Gastrocnemius medialis (tissue), 4 donors: ENCODE measurements at regions not wholly inside any gene's neighbourhood (a gene's known extent, or its start where the extent isn't known, plus 50 kb on each side); places are given as distances from the start of the nearest gene placed in this dataset.

ENCODE experiments used
- ATAC-seq, 2 donors: fragments of 150-250 bp; one replicate each; pipeline ENCODE4 v1.9.1; 2016
- DNase-seq, 2 donors: peaks; one replicate each; pipeline ENCODE4 v3.0.0-alpha.2; 2019
- H3K27ac ChIP-seq, 4 donors: fragments of 200-600 bp; sonication (generic); 1 replicate in 1 of 4; 2 replicates in 3 of 4; pipeline ENCODE4 v1.5.1; 2016 to 2018; ENCODE audit warnings: mild to moderate bottlenecking in 2 of 4, moderate library complexity in 1 of 4
- H3K27me3 ChIP-seq, 3 donors: fragments of 200-600 bp; sonication (generic) in 2 of 3; 1 replicate in 1 of 3; 2 replicates in 2 of 3; pipeline versions ENCODE4 v1.5.1 to v1.6.0; 2016 to 2019; ENCODE audit warnings: mild to moderate bottlenecking in 1 of 3, moderate library complexity in 1 of 3
- H3K36me3 ChIP-seq, 2 donors: fragments of 200-600 bp; sonication (generic) in 1 of 2; one replicate each; pipeline ENCODE4 v1.5.1; 2017 to 2018
- H3K4me1 ChIP-seq, 2 donors: fragments of 200-600 bp; sonication (generic) in 1 of 2; one replicate each; pipeline ENCODE4 v1.5.1; 2016 to 2017; ENCODE audit warnings: mild to moderate bottlenecking in 2 of 2
- H3K4me3 ChIP-seq, 4 donors: fragments of 200-600 bp; sonication (generic) in 3 of 4; 1 replicate in 1 of 4; 2 replicates in 3 of 4; pipeline ENCODE4 v1.5.1; 2016 to 2019; ENCODE audit warnings: mild to moderate bottlenecking in 2 of 4
- H3K9me3 ChIP-seq, 3 donors: fragments of 200-600 bp; sonication (generic) in 2 of 3; 1 replicate in 1 of 3; 2 replicates in 2 of 3; pipeline ENCODE4 v1.5.1; 2016 to 2019
- POLR2A ChIP-seq, 2 donors: fragments of 450-650 bp; IDR thresholded peaks; one replicate each; pipeline ENCODE4 v1.6.1; 2017; ENCODE audit warnings: antibody characterized with exemption in 2 of 2, mild to moderate bottlenecking in 2 of 2, moderate library complexity in 2 of 2
- in situ Hi-C, 4 donors: fragments of 200-750 bp; cut with MboI; loops; one replicate each; pipeline versions ENCODE4 v1.15.0 to v1.8.0; 2017; ENCODE audit warnings: low sequenced_read_pairs in 4 of 4
- intact Hi-C: fragments of 100-400 bp; cut with DNase I; formaldehyde crosslinking; loops from one replicate; pipeline ENCODE4 v1.15.1; 2023; ENCODE audit warnings: low total_unique reads
- TF ChIP-seq, protein P1 (sequence below), 5 experiments: fragments of 450-650 bp in 3 of 5; fragments of 200-600 bp in 2 of 5; sonication (generic) in 2 of 5; IDR thresholded peaks in 4 of 5; conservative IDR thresholded peaks in 1 of 5; 1 replicate in 4 of 5; 2 replicates in 1 of 5; pipeline ENCODE4 v1.5.1; 2016 to 2019; ENCODE audit warnings: antibody characterized with exemption in 5 of 5, mild to moderate bottlenecking in 3 of 5, moderate library complexity in 3 of 5

DNA sequence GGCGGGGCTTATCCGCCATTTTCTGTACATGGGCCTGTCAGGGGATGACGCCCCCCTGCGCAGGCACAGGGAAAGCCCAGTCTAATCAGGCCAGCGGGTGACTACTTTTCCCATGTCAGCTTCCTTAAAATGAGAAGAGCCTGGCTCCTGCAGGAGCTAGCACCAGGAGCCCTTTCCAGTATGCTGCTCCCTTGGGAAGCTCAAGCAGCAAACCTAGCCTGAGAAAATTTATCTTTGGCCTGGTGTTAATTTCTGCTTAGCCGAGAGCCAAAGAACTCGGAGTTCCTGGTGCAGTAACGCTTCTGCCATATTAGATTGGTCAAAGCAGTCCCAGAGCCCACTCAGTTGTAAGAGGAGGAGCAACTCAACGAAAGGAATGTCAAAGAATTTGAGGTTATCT, 239.0 kb upstream of the PHYHIPL start:
- H3K27ac ChIP-seq, result no peak overlapping the region
- no peak overlapping the region for H3K4me3 ChIP-seq
- H3K36me3 ChIP-seq, result no peaks in the 10 kb centered on the region
- DNase-seq (no peak), ATAC-seq (no peak)
- no peaks in the 10 kb centered on the region for H3K27me3 ChIP-seq
- no peaks in the 10 kb centered on the region for H3K9me3 ChIP-seq
- H3K4me1 ChIP-seq, result no peaks in the 10 kb centered on the region
- TF ChIP-seq, protein P1, sequence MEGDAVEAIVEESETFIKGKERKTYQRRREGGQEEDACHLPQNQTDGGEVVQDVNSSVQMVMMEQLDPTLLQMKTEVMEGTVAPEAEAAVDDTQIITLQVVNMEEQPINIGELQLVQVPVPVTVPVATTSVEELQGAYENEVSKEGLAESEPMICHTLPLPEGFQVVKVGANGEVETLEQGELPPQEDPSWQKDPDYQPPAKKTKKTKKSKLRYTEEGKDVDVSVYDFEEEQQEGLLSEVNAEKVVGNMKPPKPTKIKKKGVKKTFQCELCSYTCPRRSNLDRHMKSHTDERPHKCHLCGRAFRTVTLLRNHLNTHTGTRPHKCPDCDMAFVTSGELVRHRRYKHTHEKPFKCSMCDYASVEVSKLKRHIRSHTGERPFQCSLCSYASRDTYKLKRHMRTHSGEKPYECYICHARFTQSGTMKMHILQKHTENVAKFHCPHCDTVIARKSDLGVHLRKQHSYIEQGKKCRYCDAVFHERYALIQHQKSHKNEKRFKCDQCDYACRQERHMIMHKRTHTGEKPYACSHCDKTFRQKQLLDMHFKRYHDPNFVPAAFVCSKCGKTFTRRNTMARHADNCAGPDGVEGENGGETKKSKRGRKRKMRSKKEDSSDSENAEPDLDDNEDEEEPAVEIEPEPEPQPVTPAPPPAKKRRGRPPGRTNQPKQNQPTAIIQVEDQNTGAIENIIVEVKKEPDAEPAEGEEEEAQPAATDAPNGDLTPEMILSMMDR (IDR thresholded peaks at IDR 0.05 in 4 of 5, conservative IDR thresholded peaks at IDR 0.05 in 1 of 5), result no peak
- TF ChIP-seq POLR2A (IDR thresholded peaks at IDR 0.05), result no peak
- intact Hi-C loops, result no loop called here
- in situ Hi-C loops, result no loop called here

DNA sequence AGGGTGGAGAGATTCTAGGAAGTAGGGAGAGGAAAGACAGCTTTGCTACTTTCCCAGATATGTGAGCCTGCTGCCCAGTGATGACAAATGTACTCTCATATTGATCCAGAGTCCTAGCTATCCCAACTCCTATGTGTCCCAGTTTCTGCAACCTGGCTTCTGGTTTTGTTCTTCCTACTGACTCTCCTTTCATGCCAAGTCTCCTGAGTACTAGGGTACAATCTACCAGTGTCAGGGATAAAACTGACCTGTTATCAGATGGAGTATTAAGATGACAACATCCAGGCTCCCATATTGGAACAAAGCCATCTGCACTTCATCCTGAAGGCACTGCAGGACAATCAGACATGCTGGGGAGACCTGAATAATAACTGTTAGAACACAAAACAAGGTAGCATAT, 233.7 kb upstream of the PHYHIPL start:
- DNase-seq, result no peak
- no peaks in the 10 kb centered on the region for H3K9me3 ChIP-seq
- TF ChIP-seq, protein P1 (IDR thresholded peaks at IDR 0.05 in 4 of 5, conservative IDR thresholded peaks at IDR 0.05 in 1 of 5), result no peak
- TF ChIP-seq POLR2A (IDR thresholded peaks at IDR 0.05), result no peak
- intact Hi-C loops (no loop called here), in situ Hi-C loops (no loop called here)
- no peak overlapping the region for H3K27ac ChIP-seq
- H3K27me3 ChIP-seq, result no peaks in the 10 kb centered on the region
- no peaks in the 10 kb centered on the region for H3K4me1 ChIP-seq
- ATAC-seq, result no peak
- H3K36me3 ChIP-seq, result no peaks in the 10 kb centered on the region
- no peak overlapping the region for H3K4me3 ChIP-seq

DNA sequence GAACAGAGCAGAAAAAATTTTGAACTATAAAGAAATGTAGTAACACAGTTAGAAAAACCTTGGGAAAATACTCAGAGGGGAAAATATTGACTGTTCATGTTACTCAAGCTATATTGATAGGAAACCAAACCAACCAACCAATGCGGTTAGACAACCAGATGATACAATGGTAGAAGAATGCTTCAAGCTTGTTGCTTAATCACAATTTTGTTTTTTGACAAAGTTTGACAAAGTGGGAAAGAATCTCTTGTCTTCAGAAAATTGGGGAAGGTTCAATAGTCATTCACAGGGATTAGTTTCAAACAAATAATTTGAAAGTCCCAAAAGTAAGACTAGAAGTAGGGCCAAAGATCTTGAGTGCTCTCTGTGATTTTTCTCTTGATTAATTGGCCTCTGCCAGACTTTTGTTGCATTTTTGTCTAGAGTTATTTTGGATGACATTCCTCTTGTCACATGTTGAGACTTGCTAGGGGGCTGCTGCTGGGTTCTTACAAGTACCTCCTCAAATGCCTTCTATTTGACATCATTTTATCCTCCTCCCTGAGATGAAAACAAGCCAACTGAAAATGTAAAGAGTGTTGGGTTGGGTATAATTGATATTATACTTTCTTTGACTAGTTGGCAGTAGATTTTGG, 233.1 kb upstream of the PHYHIPL start:
- Histone ChIP-seq H3K27ac (peak overlapping the region in 2 of 4 donors; percentile 38 to 56), H3K4me3 (no peak overlapping the region), H3K4me1 (no peaks in the 10 kb centered on the region), H3K27me3 (no peaks in the 10 kb centered on the region), H3K36me3 (no peaks in the 10 kb centered on the region), H3K9me3 (no peaks in the 10 kb centered on the region)
- in situ Hi-C loops (no loop called here), intact Hi-C loops (no loop called here)
- ATAC-seq (peak; percentile 33 to 36), DNase-seq (no peak)
- TF ChIP-seq POLR2A (IDR thresholded peaks at IDR 0.05), result no peak
- TF ChIP-seq, protein P1 (IDR thresholded peaks at IDR 0.05 in 4 of 5, conservative IDR thresholded peaks at IDR 0.05 in 1 of 5), result no peak

DNA sequence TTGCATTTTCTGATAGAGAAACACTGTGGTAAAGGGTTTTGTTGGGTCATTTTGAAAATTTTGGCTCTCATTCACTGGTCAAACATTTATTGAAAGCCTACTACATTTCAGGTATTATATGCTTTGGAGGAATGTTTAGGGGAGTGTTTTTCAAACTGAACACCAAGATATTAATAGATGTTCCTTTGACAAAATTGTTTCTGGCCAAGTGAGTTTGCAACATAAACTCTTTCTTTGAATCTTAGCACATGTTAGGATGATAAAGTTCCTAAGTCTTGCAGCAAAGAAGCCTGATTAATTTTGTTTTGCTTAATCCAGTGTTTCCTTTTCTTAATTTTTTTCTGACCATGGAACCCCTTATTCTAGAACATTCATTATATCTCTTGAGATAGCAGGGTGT, 232.5 kb upstream of the PHYHIPL start:
- peak; percentile 55 to 72 for ATAC-seq
- no peak overlapping the region for H3K4me3 ChIP-seq
- H3K27ac ChIP-seq, result peak overlapping the region in 2 of 4 donors; percentile 38 to 56
- intact Hi-C loops, result no loop called here
- H3K9me3 ChIP-seq, result no peaks in the 10 kb centered on the region
- TF ChIP-seq POLR2A (IDR thresholded peaks at IDR 0.05), result no peak
- TF ChIP-seq, protein P1 (IDR thresholded peaks at IDR 0.05 in 4 of 5, conservative IDR thresholded peaks at IDR 0.05 in 1 of 5), result no peak
- H3K27me3 ChIP-seq, result no peaks in the 10 kb centered on the region
- no peak for DNase-seq
- H3K36me3 ChIP-seq, result no peaks in the 10 kb centered on the region
- in situ Hi-C loops, result no loop called here
- H3K4me1 ChIP-seq, result no peaks in the 10 kb centered on the region

DNA sequence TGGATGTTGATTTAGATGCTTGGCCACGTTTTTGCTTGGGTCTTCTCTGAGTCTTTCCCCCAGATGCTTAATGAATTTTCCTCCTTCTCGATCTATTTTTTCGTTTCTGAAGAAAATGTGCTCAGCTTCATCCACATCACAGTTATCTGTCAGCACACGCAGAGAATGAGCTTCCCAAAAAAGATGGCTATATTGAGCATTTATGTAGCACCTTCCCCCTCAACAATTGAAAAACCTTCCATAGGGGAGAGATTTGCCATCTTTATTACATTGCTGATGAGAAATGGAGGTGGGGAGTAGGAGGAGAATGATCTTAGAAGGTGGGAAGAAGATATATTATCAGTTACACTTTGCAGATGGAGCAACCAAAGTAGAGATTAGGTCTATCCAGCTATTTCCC, 228.1 kb upstream of the PHYHIPL start:
- intact Hi-C loops (no loop called here), in situ Hi-C loops (no loop called here)
- no peak overlapping the region for H3K27ac ChIP-seq
- H3K9me3 ChIP-seq, result no peaks in the 10 kb centered on the region
- H3K27me3 ChIP-seq, result no peaks in the 10 kb centered on the region
- no peak overlapping the region for H3K4me3 ChIP-seq
- DNase-seq (no peak), ATAC-seq (no peak)
- H3K4me1 ChIP-seq, result peaks cover 0 to 8% of the 10 kb centered on the region in 2 donors
- TF ChIP-seq, protein P1 (IDR thresholded peaks at IDR 0.05 in 4 of 5, conservative IDR thresholded peaks at IDR 0.05 in 1 of 5), result no peak
- no peak for TF ChIP-seq POLR2A (IDR thresholded peaks at IDR 0.05)
- H3K36me3 ChIP-seq, result no peaks in the 10 kb centered on the region
